Hepatocyte (in vitro differentiated cells): ENCODE measurements at regions not wholly inside any gene's neighbourhood (a gene's known extent, or its start where the extent isn't known, plus 50 kb on each side); places are given as distances from the start of the nearest gene placed in this dataset.

Experiments
- CTCF ChIP-seq: fragments of 200-600 bp; sonication (generic); IDR thresholded peaks from 2 replicates; pipeline ENCODE4 v1.5.1; 2016; ENCODE audit warnings: antibody characterized with exemption, mild to moderate bottlenecking; ENCODE audit not compliant: poor library complexity
- EZH2 ChIP-seq: fragments of 200-600 bp; sonication (generic); IDR thresholded peaks from 2 replicates; pipeline ENCODE4 v1.6.1; 2016; ENCODE audit warnings: antibody characterized with exemption, mild to moderate bottlenecking, borderline replicate concordance
- EZH2phosphoT487 ChIP-seq: fragments of 200-600 bp; sonication (generic); IDR thresholded peaks from one replicate; pipeline ENCODE4 v1.6.1; 2018; ENCODE audit warnings: antibody characterized with exemption, mild to moderate bottlenecking, low read depth, moderate library complexity; ENCODE audit not compliant: unreplicated experiment, severe bottlenecking

GRCh38 chr18:51491678-51492372, 294.3 kb upstream of the MEX3C start:
- no peak for TF ChIP-seq CTCF
- no peak for TF ChIP-seq EZH2
- no peak for TF ChIP-seq EZH2phosphoT487
